ENCODE measurements at regions not wholly inside any gene's neighbourhood (a gene's known extent, or its start where the extent isn't known, plus 50 kb on each side); places are given as distances from the start of the nearest gene placed in this dataset.

DNA sequence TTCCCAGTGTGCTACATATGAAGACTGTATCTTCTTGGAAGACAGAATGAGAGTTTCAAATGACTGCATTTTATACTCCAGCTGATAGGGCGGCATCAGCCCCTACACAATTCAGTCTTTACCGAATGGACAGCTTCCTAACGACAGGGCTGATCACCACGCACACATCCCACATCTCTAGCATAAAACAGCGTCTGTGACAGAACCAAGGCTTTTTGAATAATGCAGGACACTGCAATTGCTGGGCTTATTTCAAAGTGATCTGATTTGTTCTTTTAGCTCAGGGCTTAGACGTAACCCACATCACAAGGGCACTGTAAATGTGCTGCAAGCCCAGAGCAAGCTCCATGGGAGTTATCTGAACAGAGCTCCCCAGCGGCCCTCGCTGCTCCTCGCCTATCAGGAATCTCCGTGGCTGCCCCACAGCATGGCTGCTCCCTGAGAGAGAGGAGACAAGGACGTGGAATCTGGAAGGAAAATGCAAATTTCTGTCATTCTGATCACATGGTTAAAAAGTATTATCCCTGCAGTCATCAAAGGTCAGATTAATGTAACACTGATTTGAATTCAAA is 158.5 kb upstream of the ALKAL2 start:
- TF ChIP-seq, protein P1, sequence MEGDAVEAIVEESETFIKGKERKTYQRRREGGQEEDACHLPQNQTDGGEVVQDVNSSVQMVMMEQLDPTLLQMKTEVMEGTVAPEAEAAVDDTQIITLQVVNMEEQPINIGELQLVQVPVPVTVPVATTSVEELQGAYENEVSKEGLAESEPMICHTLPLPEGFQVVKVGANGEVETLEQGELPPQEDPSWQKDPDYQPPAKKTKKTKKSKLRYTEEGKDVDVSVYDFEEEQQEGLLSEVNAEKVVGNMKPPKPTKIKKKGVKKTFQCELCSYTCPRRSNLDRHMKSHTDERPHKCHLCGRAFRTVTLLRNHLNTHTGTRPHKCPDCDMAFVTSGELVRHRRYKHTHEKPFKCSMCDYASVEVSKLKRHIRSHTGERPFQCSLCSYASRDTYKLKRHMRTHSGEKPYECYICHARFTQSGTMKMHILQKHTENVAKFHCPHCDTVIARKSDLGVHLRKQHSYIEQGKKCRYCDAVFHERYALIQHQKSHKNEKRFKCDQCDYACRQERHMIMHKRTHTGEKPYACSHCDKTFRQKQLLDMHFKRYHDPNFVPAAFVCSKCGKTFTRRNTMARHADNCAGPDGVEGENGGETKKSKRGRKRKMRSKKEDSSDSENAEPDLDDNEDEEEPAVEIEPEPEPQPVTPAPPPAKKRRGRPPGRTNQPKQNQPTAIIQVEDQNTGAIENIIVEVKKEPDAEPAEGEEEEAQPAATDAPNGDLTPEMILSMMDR (IDR thresholded peaks at IDR 0.05) = no peak
- TF ChIP-seq POLR2A (IDR thresholded peaks at IDR 0.05) = no peak
